ENCODE measurements at regions not wholly inside any gene's neighbourhood (a gene's known extent, or its start where the extent isn't known, plus 50 kb on each side); places are given as distances from the start of the nearest gene placed in this dataset.

GRCh38 chr7:131905471-131905973, 349.1 kb upstream of the PODXL start:
- intact Hi-C loops (cut with DNase I) = no loop called here
- H3K27me3 ChIP-seq = no peaks in the 10 kb centered on the region
- TF ChIP-seq POLR2AphosphoS5 (IDR thresholded peaks at IDR 0.05; ENCODE audit: insufficient read depth in 1 of 2, low read depth in 1 of 2) (no peak), POLR2A (IDR thresholded peaks at IDR 0.05) (no peak), CTCF (IDR thresholded peaks at IDR 0.05) (no peak)

GRCh38 chr7:131904760-131905327, 348.4 kb upstream of the PODXL start:
- Histone ChIP-seq H3K27ac (no peak overlapping the region), H3K27me3 (no peaks in the 10 kb centered on the region), H3K36me3 (no peaks in the 10 kb centered on the region), H3K4me3 (no peak overlapping the region), H3K9me3 (no peaks in the 10 kb centered on the region), H3K4me1 (no peaks in the 10 kb centered on the region)
- TF ChIP-seq POLR2AphosphoS5 (IDR thresholded peaks at IDR 0.05; ENCODE audit: insufficient read depth in 1 of 2, low read depth in 1 of 2) (no peak), CTCF (IDR thresholded peaks at IDR 0.05) (no peak), POLR2A (IDR thresholded peaks at IDR 0.05) (no peak)
- intact Hi-C loops (cut with DNase I) = no loop called here
- peak in 1 of 2 donors; percentile 47 for DNase-seq (ENCODE audit: extremely low spot score in 2 of 2)

More at GRCh38 chr7:131905471-131905973, 349.1 kb upstream of the PODXL start:
- H3K27ac ChIP-seq = no peak overlapping the region
- no peaks in the 10 kb centered on the region for H3K4me1 ChIP-seq
- no peaks in the 10 kb centered on the region for H3K9me3 ChIP-seq
- peak in 1 of 2 donors; percentile 47 for DNase-seq (ENCODE audit: extremely low spot score in 2 of 2)
- no peaks in the 10 kb centered on the region for H3K36me3 ChIP-seq
- H3K4me3 ChIP-seq = no peak overlapping the region

- DNase-seq (ENCODE audit: extremely low spot score in 2 of 2) = no peak
- intact Hi-C loops (cut with DNase I) = no loop called here
- Histone ChIP-seq H3K27me3 (no peaks in the 10 kb centered on the region), H3K4me3 (no peak overlapping the region), H3K4me1 (no peaks in the 10 kb centered on the region), H3K27ac (no peak overlapping the region), H3K9me3 (no peaks in the 10 kb centered on the region), H3K36me3 (no peaks in the 10 kb centered on the region)
- no peak for TF ChIP-seq CTCF (IDR thresholded peaks at IDR 0.05)
- TF ChIP-seq POLR2A (IDR thresholded peaks at IDR 0.05) = no peak
- TF ChIP-seq POLR2AphosphoS5 (IDR thresholded peaks at IDR 0.05; ENCODE audit: insufficient read depth in 1 of 2, low read depth in 1 of 2) = no peak
These were observed 346.9 kb upstream of the PODXL start for GRCh38 chr7:131903315-131903714.

GRCh38 chr7:131900785-131901287, 344.4 kb upstream of the PODXL start:
- peak in 1 of 2 donors; percentile 44 for DNase-seq (ENCODE audit: extremely low spot score in 2 of 2)
- TF ChIP-seq CTCF (IDR thresholded peaks at IDR 0.05) = no peak
- TF ChIP-seq POLR2AphosphoS5 (IDR thresholded peaks at IDR 0.05; ENCODE audit: insufficient read depth in 1 of 2, low read depth in 1 of 2) = no peak
- no peak for TF ChIP-seq POLR2A (IDR thresholded peaks at IDR 0.05)
- intact Hi-C loops (cut with DNase I) = no loop called here
- Histone ChIP-seq H3K27me3 (no peaks in the 10 kb centered on the region), H3K36me3 (no peaks in the 10 kb centered on the region), H3K9me3 (no peaks in the 10 kb centered on the region), H3K4me1 (no peaks in the 10 kb centered on the region), H3K27ac (no peak overlapping the region), H3K4me3 (no peak overlapping the region)

All from vagina (tissue), 2 donors.